ENCODE measurements at regions not wholly inside any gene's neighbourhood (a gene's known extent, or its start where the extent isn't known, plus 50 kb on each side); places are given as distances from the start of the nearest gene placed in this dataset.
A peak's percentile ranks its signal among the peaks of the same experiment; 100 is the strongest.

GRCh38 chr21:41612674-41613532 lies 104.9 kb upstream of the TMPRSS2 start (continued):
- no peak for TF ChIP-seq ZSCAN31 (CRISPR knock-in tag; IDR thresholded peaks at IDR 0.05; ENCODE audit: low read depth)
- TF ChIP-seq PRMT3 (CRISPR knock-in tag; IDR thresholded peaks at IDR 0.05; ENCODE audit: borderline replicate concordance, low read depth): no peak
- TF ChIP-seq ONECUT2 (CRISPR knock-in tag; IDR thresholded peaks at IDR 0.05): no peak
- TF ChIP-seq SSRP1 (CRISPR knock-in tag; IDR thresholded peaks at IDR 0.05): no peak
- TF ChIP-seq ZNF326 (CRISPR knock-in tag; IDR thresholded peaks at IDR 0.05; ENCODE audit: borderline replicate concordance): no peak
- no peak for TF ChIP-seq ZNF609 (CRISPR knock-in tag; IDR thresholded peaks at IDR 0.05; ENCODE audit: borderline replicate concordance)
- no peak for TF ChIP-seq NONO (IDR thresholded peaks at IDR 0.05)
- TF ChIP-seq NONO (CRISPR knock-in tag; conservative IDR thresholded peaks at IDR 0.05): no peak
- peak; percentile 36; the same call in 1 of the 2 replicates for TF ChIP-seq KDM2A (CRISPR knock-in tag; IDR thresholded peaks at IDR 0.05; ENCODE audit: borderline replicate concordance, low read depth)
- peak; percentile 92 for TF ChIP-seq STAG1 (CRISPR knock-in tag; IDR thresholded peaks at IDR 0.05)
- no peak for TF ChIP-seq DNMT1 (CRISPR knock-in tag; IDR thresholded peaks at IDR 0.05)
- no peak for TF ChIP-seq SOX13 (IDR thresholded peaks at IDR 0.05)
- TF ChIP-seq SOX13 (CRISPR knock-in tag; conservative IDR thresholded peaks at IDR 0.05 in 1 of 2, IDR thresholded peaks at IDR 0.05 in 1 of 2): no peak
- TF ChIP-seq TFAP4 (IDR thresholded peaks at IDR 0.05; ENCODE audit: borderline replicate concordance, low read depth): no peak
- TF ChIP-seq RXRA (CRISPR knock-in tag; IDR thresholded peaks at IDR 0.05): no peak
- 0 out of 2 replicates have a peak, but pooled peaks have one; percentile 39 for TF ChIP-seq ZNF350 (CRISPR knock-in tag; IDR thresholded peaks at IDR 0.05; ENCODE audit: borderline replicate concordance, low read depth)
- TF ChIP-seq ELF1 (CRISPR knock-in tag; IDR thresholded peaks at IDR 0.05): no peak
- TF ChIP-seq HOXA3 (CRISPR knock-in tag; IDR thresholded peaks at IDR 0.05): no peak
- peak; percentile 75 for TF ChIP-seq RAD21 (CRISPR knock-in tag; IDR thresholded peaks at IDR 0.05)
- TF ChIP-seq FOXC1 (CRISPR knock-in tag; IDR thresholded peaks at IDR 0.05; ENCODE audit: borderline replicate concordance): 0 out of 2 replicates have a peak, but pooled peaks have one; percentile 57
- no peak for TF ChIP-seq ZBTB44 (CRISPR knock-in tag; IDR thresholded peaks at IDR 0.05)
- TF ChIP-seq ZNF878 (CRISPR knock-in tag; IDR thresholded peaks at IDR 0.05): no peak
- TF ChIP-seq ZNF7 (CRISPR knock-in tag; IDR thresholded peaks at IDR 0.05): no peak

All from HepG2 (cell line).